Middle frontal gyrus (tissue), 1 donor: ENCODE measurements at regions not wholly inside any gene's neighbourhood (a gene's known extent, or its start where the extent isn't known, plus 50 kb on each side); places are given as distances from the start of the nearest gene placed in this dataset.
"Not testable (repeated sequence)": the region's sequence is repeated elsewhere in the genome, so short reads cannot be mapped to it uniquely, and the experiment has no call there.

ENCODE experiments used
- DNase-seq: peaks from one replicate; pipeline ENCODE4 v3.0.0-alpha.2; 2015; ENCODE audit warnings: low spot score; ENCODE audit errors: extremely low spot score

- no peak for DNase-seq
Measured at GRCh38 chr12:74105434-74105833, 432.2 kb upstream of the ATXN7L3B start.

- DNase-seq, result no peak
Measured at GRCh38 chr12:74108729-74109128, 428.9 kb upstream of the ATXN7L3B start.

- no peak for DNase-seq
Measured at GRCh38 chr12:74111688-74112360, 425.8 kb upstream of the ATXN7L3B start.

GRCh38 chr12:74119811-74120362, 417.7 kb upstream of the ATXN7L3B start:
- peak; percentile 45 for DNase-seq

GRCh38 chr12:74120644-74121043, 417.0 kb upstream of the ATXN7L3B start:
- DNase-seq, result no peak

- no peak for DNase-seq
Measured at GRCh38 chr12:74129702-74130101, 407.9 kb upstream of the ATXN7L3B start.

- no peak for DNase-seq
Measured at GRCh38 chr12:74144396-74144795, 393.2 kb upstream of the ATXN7L3B start.

- DNase-seq, result no peak
Measured at GRCh38 chr12:74145328-74145727, 392.3 kb upstream of the ATXN7L3B start.

- DNase-seq, result no peak
Measured at GRCh38 chr12:74148849-74149248, 388.8 kb upstream of the ATXN7L3B start.

- no peak for DNase-seq
Measured at GRCh38 chr12:74152370-74152769, 385.3 kb upstream of the ATXN7L3B start.

- DNase-seq, result no peak
Measured at GRCh38 chr12:74166096-74166495, 371.5 kb upstream of the ATXN7L3B start.

GRCh38 chr12:74169607-74170006, 368.0 kb upstream of the ATXN7L3B start:
- DNase-seq, result no peak

- no peak for DNase-seq
Measured at GRCh38 chr12:74170645-74171477, 366.8 kb upstream of the ATXN7L3B start.

GRCh38 chr12:74171478-74171909, 366.1 kb upstream of the ATXN7L3B start:
- no peak for DNase-seq

- not testable (repeated sequence) for DNase-seq
Measured at GRCh38 chr12:74174961-74175360, 362.7 kb upstream of the ATXN7L3B start.

GRCh38 chr12:74185360-74185759, 352.3 kb upstream of the ATXN7L3B start:
- no peak for DNase-seq

GRCh38 chr12:74193191-74193590, 344.4 kb upstream of the ATXN7L3B start:
- no peak for DNase-seq

GRCh38 chr12:74204236-74204635, 333.4 kb upstream of the ATXN7L3B start:
- no peak for DNase-seq

GRCh38 chr12:74227846-74228545, 309.6 kb upstream of the ATXN7L3B start:
- DNase-seq, result no peak

GRCh38 chr12:74229671-74230070, 308.0 kb upstream of the ATXN7L3B start:
- DNase-seq, result no peak

GRCh38 chr12:74235342-74235741, 302.3 kb upstream of the ATXN7L3B start:
- no peak for DNase-seq

GRCh38 chr12:74241341-74241740, 296.3 kb upstream of the ATXN7L3B start:
- no peak for DNase-seq
